C4-2B (cell line): ENCODE measurements at regions not wholly inside any gene's neighbourhood (a gene's known extent, or its start where the extent isn't known, plus 50 kb on each side); places are given as distances from the start of the nearest gene placed in this dataset.

Experiments
- H3K27ac ChIP-seq: fragments of 450-650 bp; 2 replicates; pipeline ENCODE4 v1.5.1; 2017
- ZFX ChIP-seq: fragments of 450-650 bp; IDR thresholded peaks from 2 replicates; pipeline ENCODE4 v1.6.1; 2017
- TF ChIP-seq, protein P1 (sequence below): fragments of 450-650 bp; conservative IDR thresholded peaks from 2 replicates; pipeline ENCODE4 v1.5.1; 2017; ENCODE audit warnings: mild to moderate bottlenecking

DNA sequence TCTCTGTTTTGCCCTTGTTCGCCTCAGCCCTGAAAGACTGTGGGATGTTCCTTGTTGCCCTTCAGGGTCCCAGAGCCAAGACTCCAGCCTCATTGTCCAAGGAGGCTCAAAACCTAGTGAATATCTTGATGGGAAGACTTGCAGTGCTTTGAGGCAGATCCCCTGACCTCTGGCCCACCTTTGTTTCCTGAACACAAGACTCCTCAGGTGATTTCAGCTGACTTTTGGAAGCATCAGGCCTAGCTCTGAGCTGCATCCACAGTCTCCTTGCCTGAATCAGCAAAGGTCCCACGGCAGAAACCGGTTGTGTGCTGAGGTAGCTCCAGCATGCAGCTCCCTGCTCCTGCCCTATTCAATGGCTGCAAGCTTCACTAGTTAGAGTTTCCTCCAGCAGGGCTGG lies 159.3 kb upstream of the B3GAT1 start:
- TF ChIP-seq ZFX, result no peak
- TF ChIP-seq, protein P1, sequence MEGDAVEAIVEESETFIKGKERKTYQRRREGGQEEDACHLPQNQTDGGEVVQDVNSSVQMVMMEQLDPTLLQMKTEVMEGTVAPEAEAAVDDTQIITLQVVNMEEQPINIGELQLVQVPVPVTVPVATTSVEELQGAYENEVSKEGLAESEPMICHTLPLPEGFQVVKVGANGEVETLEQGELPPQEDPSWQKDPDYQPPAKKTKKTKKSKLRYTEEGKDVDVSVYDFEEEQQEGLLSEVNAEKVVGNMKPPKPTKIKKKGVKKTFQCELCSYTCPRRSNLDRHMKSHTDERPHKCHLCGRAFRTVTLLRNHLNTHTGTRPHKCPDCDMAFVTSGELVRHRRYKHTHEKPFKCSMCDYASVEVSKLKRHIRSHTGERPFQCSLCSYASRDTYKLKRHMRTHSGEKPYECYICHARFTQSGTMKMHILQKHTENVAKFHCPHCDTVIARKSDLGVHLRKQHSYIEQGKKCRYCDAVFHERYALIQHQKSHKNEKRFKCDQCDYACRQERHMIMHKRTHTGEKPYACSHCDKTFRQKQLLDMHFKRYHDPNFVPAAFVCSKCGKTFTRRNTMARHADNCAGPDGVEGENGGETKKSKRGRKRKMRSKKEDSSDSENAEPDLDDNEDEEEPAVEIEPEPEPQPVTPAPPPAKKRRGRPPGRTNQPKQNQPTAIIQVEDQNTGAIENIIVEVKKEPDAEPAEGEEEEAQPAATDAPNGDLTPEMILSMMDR, result no peak
- H3K27ac ChIP-seq, result no peak overlapping the region

DNA sequence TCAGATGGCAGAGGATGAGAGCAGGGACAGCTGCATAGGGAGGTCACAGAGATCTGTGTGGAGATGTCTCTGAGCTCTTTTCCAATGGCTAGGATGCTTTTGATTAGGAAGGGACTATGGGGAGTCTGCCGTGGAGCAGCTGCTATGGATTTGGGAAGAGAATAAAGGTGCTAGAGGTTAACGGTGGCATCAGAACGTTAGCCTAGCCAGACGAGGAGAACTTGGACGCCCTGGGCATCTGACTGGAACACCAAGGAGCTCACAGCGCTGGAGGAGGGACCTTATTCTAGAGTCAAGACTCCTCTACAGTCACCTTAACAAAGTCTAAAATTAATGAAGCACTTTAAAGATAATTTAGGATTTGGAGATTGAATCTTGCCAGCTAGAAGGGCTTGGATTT lies 157.2 kb upstream of the B3GAT1 start:
- TF ChIP-seq ZFX, result no peak
- TF ChIP-seq, protein P1, result no peak
- no peak overlapping the region for H3K27ac ChIP-seq

DNA sequence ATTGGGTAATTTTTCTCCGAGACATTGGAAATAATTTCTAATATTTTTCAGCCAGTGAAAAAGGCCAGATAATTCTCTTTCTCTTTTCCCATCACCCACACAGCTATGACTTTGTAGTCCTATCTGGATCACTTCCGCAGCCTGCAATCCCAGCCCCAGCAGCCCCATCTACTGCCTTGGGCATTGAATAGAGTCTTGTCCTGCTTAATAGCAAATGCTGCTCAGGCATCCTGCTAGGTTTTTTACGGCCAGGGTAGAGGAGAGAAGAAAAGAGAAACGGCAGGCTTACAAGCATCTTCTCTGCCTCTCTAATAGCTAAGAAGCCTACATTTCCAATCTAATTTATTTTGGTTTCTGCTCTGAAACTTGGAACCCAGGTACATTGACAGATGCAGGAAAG lies 154.3 kb upstream of the B3GAT1 start:
- no peak for TF ChIP-seq ZFX
- TF ChIP-seq, protein P1, result no peak
- H3K27ac ChIP-seq, result no peak overlapping the region

DNA sequence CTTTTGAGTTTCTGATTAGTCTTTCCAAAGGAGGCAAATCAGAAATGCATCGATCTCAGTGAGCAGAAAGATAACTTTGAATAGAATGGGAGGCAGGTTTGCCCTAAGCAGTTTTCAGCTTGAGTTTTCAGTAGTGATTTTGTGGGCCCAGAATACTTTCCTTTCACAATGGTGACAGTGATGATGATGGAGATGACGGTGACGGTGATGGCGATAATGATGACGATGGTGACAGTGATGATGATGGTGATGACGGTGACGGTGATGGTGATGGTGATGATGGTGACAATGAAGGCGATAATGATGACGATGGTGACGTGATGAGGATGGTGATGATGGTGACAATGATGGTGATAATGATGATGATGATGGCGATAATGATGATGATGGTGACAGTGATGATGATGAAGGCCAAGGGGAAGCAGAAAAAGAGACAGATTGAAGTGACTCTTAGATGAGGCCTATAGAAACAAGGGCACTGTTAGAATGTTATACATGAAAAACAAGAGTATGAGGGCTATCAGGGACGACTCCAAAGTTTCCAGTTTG lies 153.4 kb upstream of the B3GAT1 start:
- no peak for TF ChIP-seq ZFX
- TF ChIP-seq, protein P1, result no peak
- no peak overlapping the region for H3K27ac ChIP-seq

DNA sequence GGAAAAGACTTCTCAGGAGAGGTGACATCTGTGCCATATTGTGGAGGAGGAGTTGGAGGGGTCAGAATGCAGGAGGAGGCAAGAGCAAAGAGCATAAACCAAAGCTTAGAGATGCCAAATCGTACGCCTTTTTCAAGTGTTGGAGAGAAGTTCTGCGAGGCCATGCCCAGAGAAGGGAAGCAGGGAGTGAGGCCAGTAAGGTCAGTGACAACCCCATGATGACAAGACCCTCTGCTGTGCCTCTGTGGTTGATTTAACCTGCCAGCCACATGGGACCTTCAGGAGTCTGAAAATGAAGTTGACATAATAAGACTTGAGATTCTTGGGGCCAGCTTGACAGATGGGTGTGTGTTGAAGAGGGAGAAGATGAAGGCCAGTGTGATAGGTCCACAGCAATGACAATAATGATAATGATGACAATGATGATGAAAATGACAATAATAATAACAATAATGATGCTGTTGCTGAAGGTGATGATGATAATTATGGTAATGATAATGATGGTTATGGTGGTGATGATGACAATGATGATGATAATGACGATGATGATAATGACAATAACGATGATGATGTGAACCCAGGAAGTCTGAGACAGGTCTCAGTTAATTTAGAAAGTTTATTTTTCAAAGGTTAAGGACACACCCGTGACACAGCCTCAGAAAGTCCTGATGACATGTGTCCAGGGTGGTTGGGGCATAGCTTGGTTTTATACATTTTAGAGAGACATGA lies 152.6 kb upstream of the B3GAT1 start:
- TF ChIP-seq, protein P1, result no peak
- TF ChIP-seq ZFX, result no peak
- H3K27ac ChIP-seq, result no peak overlapping the region

DNA sequence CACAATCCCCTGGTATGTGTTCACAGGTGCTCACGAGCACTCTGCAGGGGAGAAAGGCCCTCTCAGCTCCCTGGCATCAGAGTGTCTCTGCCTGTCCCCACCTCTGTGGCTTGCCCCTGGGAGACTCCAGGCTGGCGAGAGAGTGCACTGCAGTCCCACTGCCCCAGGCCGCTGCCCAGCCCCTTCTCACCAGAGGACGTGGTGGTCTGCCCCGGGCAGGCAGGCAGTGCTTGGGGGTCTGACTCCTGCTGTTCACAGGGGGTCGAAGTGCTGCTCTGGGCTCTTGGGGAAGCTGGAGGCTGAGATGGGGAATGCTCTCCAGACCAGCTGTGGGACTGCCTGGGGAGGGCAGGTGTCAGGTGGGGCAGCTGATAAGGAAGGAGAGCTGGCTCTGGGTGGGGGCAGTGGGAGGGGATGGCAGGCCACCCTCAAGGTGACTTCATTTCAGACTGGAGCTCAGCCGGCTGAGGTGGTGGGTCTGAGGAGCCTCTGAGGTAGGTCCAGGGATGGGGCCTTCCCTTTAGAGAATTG lies 151.0 kb upstream of the B3GAT1 start:
- TF ChIP-seq, protein P1, result no peak
- no peak for TF ChIP-seq ZFX
- H3K27ac ChIP-seq, result no peak overlapping the region

DNA sequence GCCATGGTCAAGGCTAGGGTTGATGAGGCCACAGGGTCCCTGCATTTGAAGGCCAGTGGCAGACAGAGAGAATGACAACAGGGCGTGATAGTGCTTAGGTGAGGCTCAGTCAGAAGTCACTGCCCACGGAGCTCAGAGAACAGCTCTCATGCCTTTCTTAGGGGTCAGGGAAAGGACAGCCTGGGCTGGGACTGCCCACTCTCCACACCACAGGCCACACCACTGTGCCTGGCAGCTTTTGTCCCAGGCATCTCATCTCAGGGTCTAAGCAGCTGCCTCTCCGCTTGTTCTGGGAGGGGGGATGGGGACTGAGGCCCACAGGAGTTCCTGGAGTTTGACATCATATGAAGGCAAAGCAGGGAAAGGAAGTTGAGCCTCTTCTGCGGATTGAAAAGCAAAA lies 150.2 kb upstream of the B3GAT1 start:
- TF ChIP-seq, protein P1, result no peak
- TF ChIP-seq ZFX, result no peak
- H3K27ac ChIP-seq, result no peak overlapping the region
